KBM-7 (cell line): ENCODE measurements at regions not wholly inside any gene's neighbourhood (a gene's known extent, or its start where the extent isn't known, plus 50 kb on each side); places are given as distances from the start of the nearest gene placed in this dataset.

ENCODE experiments used
- DNase-seq: peaks from one replicate; pipeline ENCODE4 v3.0.0-alpha.2; 2015
- in situ Hi-C: fragments of 300-500 bp; cut with MboI; formaldehyde crosslinking; loops from 2 replicates; pipeline ENCODE4 v1.14.3; 2020; ENCODE audit warnings: low sequenced_read_pairs, low pct_unique_long_range_greater_than_20kb, mixed read lengths

- DNase-seq, result no peak
- in situ Hi-C loops, result no loop called here
These were observed 95.4 kb upstream of the PDE10A start for GRCh38 chr6:165758441-165758840.

DNA sequence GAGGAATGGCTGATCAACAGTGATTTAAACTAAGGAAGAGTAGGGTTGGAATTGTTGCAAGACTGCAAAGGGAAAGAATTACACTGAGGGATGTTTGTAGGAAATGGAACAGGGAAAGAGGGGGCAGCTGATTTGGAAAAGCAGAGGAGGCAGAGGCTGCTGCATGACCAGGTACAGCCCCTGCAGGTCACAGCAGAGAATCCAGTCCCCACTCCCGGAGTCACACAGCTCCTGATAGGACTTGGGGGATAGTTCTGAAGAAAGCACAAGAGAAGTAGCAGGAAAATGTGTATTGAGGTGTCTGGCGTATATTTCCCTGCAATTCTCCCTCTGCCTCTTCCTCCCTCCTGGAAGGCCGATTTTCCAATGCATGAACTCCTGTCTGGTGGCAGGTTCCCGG is 92.5 kb upstream of the PDE10A start:
- DNase-seq, result no peak
- in situ Hi-C loops, result no loop called here

DNA sequence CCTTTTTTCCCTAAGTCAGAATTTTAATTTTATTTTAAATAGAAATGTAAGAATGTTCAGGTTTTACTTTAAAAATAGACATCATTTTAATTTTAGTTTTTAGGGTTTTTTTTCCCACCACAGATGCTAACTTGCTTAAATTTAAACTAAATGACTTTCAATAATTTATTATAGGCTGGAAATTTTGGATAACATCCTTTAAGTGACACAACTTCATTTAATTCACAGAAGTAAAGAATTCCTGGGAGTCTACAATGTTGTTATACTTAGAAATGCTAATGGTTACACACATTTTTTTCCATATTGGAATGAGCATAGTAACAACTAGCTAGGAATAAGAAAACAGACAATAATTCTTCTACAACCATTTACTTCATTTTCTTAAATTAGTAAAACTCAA is 90.5 kb upstream of the PDE10A start:
- in situ Hi-C loops, result no loop called here
- no peak for DNase-seq

- DNase-seq, result no peak
- in situ Hi-C loops, result no loop called here
These were observed 89.4 kb upstream of the PDE10A start for GRCh38 chr6:165752451-165752850.

GRCh38 chr6:165751486-165751885 is 88.4 kb upstream of the PDE10A start:
- no peak for DNase-seq
- in situ Hi-C loops, result no loop called here

DNA sequence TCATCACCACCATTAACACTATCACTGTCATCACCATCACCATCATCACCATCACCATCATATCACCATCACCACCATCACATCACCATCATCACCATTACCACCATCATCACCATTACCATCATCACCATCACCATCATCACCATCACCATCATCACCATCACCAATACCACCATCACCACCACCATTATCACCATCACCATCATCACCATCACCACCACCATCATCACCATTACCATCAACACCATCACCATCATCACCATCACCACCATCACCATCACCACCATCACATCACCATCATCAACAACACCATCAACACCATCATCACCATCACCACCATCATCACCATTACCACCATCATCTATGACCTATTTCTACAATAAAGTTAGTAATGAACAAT is 86.1 kb upstream of the PDE10A start:
- in situ Hi-C loops, result no loop called here
- DNase-seq, result no peak

DNA sequence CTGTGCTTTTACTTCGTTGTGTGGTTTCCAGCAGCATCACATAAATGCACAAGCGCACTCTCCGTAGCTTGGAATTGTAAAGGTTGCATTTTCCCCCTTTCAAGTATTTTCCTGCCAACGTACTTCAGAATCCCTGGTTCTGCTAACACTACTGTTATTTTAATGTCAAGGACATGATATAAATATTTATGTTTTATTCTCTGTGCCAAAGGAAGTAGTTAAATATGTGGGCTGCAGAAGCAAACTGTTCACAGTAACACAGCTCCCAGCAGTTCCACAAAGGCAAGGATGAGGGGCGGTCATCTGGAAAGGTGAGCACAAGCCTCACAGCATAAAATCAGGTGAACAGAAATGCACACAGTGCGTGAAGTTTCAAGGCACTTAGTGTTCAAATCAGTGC is 85.3 kb upstream of the PDE10A start:
- in situ Hi-C loops, result no loop called here

DNA sequence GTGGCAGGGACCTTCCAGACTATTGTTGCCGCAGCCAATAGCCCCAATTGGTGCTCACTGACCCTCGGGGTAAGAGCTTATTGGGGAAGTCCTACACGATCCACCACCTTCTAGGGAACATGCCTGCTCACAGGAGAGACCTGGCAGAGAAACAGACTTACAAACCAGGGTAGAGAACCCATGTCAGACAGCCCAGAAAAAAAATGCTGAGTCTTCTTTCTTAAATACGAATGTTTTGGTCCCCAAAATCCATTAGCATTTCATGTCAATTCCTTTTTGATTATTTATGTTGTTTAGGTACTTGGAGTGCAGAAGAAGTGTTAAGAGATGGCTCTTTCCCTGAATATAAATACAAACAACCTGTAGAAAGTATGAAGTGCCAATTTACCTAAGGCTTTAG is 84.9 kb upstream of the PDE10A start:
- no peak for DNase-seq
- in situ Hi-C loops, result no loop called here

More for the DNA sequence above, 85.3 kb upstream of the PDE10A start:
- no peak for DNase-seq

DNA sequence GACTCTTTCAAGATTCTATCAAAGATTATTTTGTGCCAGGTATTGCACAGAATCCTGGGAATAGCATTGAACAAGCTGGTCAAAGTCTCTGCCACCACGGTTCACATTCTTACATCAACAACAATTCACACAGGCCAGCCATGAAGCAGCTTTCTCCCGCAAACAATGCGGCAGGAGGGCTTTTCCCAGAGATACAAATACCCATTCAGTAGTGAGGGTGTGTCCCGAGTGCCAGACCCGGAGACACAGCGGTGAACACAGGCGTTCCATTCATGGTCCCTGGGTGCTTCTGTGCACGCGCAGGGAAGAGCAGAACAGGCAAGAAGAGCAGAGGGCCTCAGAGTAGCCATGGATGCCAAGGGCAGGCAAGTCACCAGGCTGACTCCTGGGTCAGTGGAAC is 83.3 kb upstream of the PDE10A start:
- DNase-seq, result no peak
- in situ Hi-C loops, result no loop called here

- DNase-seq, result no peak
- in situ Hi-C loops, result no loop called here
These were observed 82.5 kb upstream of the PDE10A start for GRCh38 chr6:165745492-165745891.

DNA sequence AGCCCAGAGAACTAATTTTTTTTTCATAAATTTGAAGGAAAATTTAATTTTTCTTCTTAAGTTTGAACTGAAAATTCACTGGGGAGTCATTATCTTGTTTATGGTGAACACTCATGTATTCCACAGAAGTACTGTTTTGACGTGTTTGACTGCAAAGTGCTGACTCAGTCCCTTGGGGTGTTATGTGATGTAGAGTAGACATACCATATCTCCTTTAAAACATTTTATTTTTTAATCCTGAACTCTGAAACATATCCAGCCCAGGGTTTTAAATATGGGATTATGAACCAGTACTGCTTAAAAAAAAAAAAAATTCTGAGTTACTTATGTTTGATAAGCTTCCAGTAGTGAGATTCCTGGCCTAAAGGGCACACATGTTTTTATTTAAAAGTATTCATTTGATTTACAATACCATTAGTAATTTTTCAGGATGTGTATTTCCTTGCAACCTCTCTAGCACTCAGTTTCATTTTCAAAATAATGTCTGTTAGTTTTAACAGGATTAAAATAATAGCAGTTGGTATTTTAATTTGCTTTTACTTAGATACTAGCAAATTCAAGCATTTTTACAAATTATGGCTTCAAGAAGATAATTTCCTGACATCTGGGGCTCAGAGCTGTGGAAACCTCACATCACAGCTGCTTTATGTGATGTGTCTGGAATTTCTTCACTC is 81.7 kb upstream of the PDE10A start:
- in situ Hi-C loops, result no loop called here
- DNase-seq, result no peak

DNA sequence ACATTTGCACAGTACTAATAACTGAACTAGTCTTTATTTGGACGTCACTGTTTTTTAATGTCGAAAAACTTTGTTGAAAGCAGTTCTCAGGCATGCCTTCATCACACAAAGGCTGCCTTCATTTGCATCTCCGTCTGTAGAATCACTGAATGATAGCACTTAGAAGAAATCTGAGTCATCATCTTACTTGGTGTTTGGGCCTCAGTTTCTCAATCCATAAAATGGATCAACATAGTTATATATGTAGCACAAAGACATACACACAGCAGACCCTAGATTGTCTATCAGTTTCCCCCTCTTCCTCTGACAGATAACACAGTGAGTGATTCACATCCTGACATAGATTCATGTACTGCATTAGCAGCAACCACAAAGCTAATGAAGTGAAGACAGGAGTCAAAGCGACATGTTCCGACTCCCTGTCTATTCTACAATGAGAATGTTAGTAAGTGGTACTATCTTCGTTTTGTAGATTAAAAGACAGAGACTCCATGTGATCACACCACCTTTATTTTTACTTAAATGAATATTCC is 80.4 kb upstream of the PDE10A start:
- in situ Hi-C loops, result no loop called here
- no peak for DNase-seq

GRCh38 chr6:165742047-165742446 is 79.0 kb upstream of the PDE10A start:
- in situ Hi-C loops, result no loop called here
- no peak for DNase-seq

GRCh38 chr6:165737396-165737795 is 74.4 kb upstream of the PDE10A start:
- in situ Hi-C loops, result no loop called here
- DNase-seq, result no peak

DNA sequence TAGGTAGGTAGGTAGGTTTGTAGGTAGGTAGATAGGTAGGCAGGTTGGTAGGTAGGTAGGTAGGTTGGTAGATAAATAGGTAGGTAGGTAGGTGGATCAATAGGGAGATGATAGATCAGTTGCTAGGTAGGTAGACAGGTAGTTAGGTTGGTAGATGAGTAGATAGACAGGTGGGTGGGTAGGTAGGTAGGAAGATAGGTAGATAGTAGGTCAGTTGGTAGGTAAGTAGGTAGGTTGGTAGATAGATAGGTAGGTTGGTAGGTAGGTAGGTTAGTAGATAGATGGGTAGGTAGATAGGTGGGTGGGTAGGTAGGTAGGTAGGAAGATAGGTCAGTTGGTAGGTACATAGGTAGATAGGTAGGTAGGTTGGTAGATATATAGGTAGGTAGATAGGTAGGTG is 72.0 kb upstream of the PDE10A start:
- no peak for DNase-seq
- in situ Hi-C loops, result no loop called here

GRCh38 chr6:165733489-165733791 is 70.4 kb upstream of the PDE10A start:
- DNase-seq, result no peak
- in situ Hi-C loops, result no loop called here

GRCh38 chr6:165732696-165733488 is 69.9 kb upstream of the PDE10A start:
- no peak for DNase-seq
- in situ Hi-C loops, result no loop called here

DNA sequence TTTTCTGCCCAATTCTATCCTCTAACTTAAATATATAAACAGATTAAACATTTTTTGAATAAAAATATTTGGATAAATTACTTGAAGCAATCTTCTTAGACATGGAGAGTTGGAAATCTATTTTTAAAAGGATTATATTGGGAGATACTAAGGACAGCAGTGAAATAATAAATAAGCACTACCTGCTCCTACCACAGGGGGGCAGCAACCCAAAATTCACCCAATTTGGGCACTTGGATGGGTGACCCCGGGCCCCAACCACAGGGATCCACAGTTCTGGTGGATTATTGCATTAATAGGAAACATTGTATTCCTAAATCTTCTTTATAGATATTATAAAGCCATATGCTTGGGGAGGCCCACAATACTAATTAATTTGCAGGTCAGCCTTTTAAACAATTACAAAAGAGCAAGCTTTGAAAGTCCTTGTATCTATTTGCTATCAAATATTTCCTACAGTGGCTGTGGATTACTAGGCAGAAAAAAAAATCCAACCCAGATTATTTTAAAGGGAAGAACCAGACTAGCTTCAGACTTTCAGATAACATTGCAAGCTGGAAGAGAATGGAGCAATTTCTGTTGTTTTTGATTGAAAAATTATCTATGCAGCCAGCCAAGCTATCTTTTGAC is 66.4 kb upstream of the PDE10A start:
- DNase-seq, result peak; percentile 28
- in situ Hi-C loops, result no loop called here

GRCh38 chr6:165728216-165728615 is 65.2 kb upstream of the PDE10A start:
- in situ Hi-C loops, result no loop called here
- no peak for DNase-seq

DNA sequence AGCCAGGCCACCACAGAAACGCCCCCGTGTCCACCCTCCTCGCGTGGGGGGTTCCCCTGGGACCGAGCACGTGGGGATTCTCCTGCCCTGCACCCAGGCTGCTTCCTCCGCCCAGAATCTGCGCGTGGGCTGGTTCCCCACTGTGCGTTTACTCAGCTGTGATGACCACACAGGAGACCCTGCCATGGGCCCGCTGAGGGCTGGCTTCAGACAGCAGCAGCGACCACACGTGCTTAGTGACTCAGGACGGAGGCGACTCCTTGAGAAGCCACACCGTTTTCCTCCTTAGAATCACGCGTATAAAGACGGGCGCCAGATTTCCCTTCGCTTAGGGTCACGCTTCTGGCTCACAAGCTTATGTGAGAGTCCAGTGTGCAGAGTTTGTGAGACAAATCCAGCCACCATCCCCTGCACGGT is 63.9 kb upstream of the PDE10A start:
- in situ Hi-C loops, result no loop called here
- no peak for DNase-seq
